ENCODE measurements at regions not wholly inside any gene's neighbourhood (a gene's known extent, or its start where the extent isn't known, plus 50 kb on each side); places are given as distances from the start of the nearest gene placed in this dataset.

GRCh38 chr17:6232732-6233101, 162.5 kb downstream of the WSCD1 start:
- ATAC-seq (ENCODE audit: low read depth): no peak
- no peak overlapping the region for H2BK5ac ChIP-seq (ENCODE audit: low read depth, low read length, poor library complexity, severe bottlenecking)
- ChIA-PET CTCF (no interaction called here), POLR2A (ENCODE audit: unreplicated experiment) (no interaction called here)
- H3K9ac ChIP-seq (ENCODE audit: low read depth, low read length): no peak overlapping the region
- dilution Hi-C loops (cut with HindIII; ENCODE audit: low sequenced_read_pairs, unreplicated experiment): no loop called here
- H3K27ac ChIP-seq (ENCODE audit: insufficient read depth, low read length): no peak overlapping the region
- intact Hi-C loops (cut with micrococcal nuclease): no loop called here
- no peak overlapping the region for H2BK15ac ChIP-seq (ENCODE audit: low read depth, low read length)
- no peaks in the 10 kb centered on the region for H3K36me3 ChIP-seq (ENCODE audit: control insufficient read depth, insufficient read depth, low read length)
- H3K4me3 ChIP-seq (ENCODE audit: insufficient read depth, low read depth, low read length): no peak overlapping the region
- H3K4me2 ChIP-seq (ENCODE audit: low read depth, low read length): no peak overlapping the region
- in situ Hi-C loops (cut with MboI; ENCODE audit: low sequenced_read_pairs): no loop called here
- H3K56ac ChIP-seq (ENCODE audit: extremely low read depth, insufficient read depth, low read length): no peak overlapping the region
- H2AFZ ChIP-seq (replicated peaks; ENCODE audit: low read length, poor library complexity): no peak overlapping the region
- no peaks in the 10 kb centered on the region for H3K27me3 ChIP-seq (ENCODE audit: control insufficient read depth, insufficient read depth, low read length)
- H3K23ac ChIP-seq (ENCODE audit: low read depth, low read length): no peak overlapping the region
- DNase-seq: no peak
- no peaks in the 10 kb centered on the region for H3K9me1 ChIP-seq (ENCODE audit: insufficient read depth, low read length)
- H2BK20ac ChIP-seq (ENCODE audit: low read depth, low read length): no peak overlapping the region
- H3K9me3 ChIP-seq (ENCODE audit: control insufficient read depth, insufficient read depth, low read length): peaks cover 4% of the 10 kb centered on the region; the same call in 1 of the 2 replicates
- no peak overlapping the region for H4K5ac ChIP-seq (ENCODE audit: low read depth, low read length)
- no peaks in the 10 kb centered on the region for H4K20me1 ChIP-seq (ENCODE audit: insufficient read depth, low read length)
- H3K14ac ChIP-seq (replicated peaks; ENCODE audit: low read depth, low read length): no peak overlapping the region
- no TSS peak for BruUV-seq (replicated peaks)
- TF ChIP-seq CEBPB (IDR thresholded peaks at IDR 0.05; ENCODE audit: low read depth, low read length): no peak
- no peak for TF ChIP-seq ELK1 (IDR thresholded peaks at IDR 0.05; ENCODE audit: borderline replicate concordance, low read depth, low read length)
- no peak for TF ChIP-seq MAFK (IDR thresholded peaks at IDR 0.05; ENCODE audit: low read depth, low read length)
- no peak for TF ChIP-seq MAZ (IDR thresholded peaks at IDR 0.05; ENCODE audit: borderline replicate concordance, low read depth, low read length)
- TF ChIP-seq, protein P1, sequence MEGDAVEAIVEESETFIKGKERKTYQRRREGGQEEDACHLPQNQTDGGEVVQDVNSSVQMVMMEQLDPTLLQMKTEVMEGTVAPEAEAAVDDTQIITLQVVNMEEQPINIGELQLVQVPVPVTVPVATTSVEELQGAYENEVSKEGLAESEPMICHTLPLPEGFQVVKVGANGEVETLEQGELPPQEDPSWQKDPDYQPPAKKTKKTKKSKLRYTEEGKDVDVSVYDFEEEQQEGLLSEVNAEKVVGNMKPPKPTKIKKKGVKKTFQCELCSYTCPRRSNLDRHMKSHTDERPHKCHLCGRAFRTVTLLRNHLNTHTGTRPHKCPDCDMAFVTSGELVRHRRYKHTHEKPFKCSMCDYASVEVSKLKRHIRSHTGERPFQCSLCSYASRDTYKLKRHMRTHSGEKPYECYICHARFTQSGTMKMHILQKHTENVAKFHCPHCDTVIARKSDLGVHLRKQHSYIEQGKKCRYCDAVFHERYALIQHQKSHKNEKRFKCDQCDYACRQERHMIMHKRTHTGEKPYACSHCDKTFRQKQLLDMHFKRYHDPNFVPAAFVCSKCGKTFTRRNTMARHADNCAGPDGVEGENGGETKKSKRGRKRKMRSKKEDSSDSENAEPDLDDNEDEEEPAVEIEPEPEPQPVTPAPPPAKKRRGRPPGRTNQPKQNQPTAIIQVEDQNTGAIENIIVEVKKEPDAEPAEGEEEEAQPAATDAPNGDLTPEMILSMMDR (conservative IDR thresholded peaks at IDR 0.05; ENCODE audit: low read depth, low read length): no peak
- no peak for TF ChIP-seq RAD21 (IDR thresholded peaks at IDR 0.05; ENCODE audit: low read length)
- TF ChIP-seq USF2 (IDR thresholded peaks at IDR 0.05; ENCODE audit: low read depth, low read length): no peak
- no peak for TF ChIP-seq FOS (IDR thresholded peaks at IDR 0.05; ENCODE audit: low read depth, low read length)
- no peak for TF ChIP-seq RCOR1 (IDR thresholded peaks at IDR 0.05; ENCODE audit: insufficient replicate concordance, low read length)
- no peak for TF ChIP-seq NFE2L2 (IDR thresholded peaks at IDR 0.05; ENCODE audit: low read depth, low read length)
- TF ChIP-seq SMC3 (IDR thresholded peaks at IDR 0.05; ENCODE audit: low read depth, low read length): no peak
- TF ChIP-seq MXI1 (IDR thresholded peaks at IDR 0.05; ENCODE audit: borderline replicate concordance, low read depth, low read length): no peak
- no peak for TF ChIP-seq CHD1 (IDR thresholded peaks at IDR 0.05; ENCODE audit: low read depth, low read length)
- TF ChIP-seq POLR2A (IDR thresholded peaks at IDR 0.05; ENCODE audit: low read depth, low read length): no peak
- no peak for TF ChIP-seq BHLHE40 (IDR thresholded peaks at IDR 0.05; ENCODE audit: low read depth, low read length)
- TF ChIP-seq RFX5 (IDR thresholded peaks at IDR 0.05; ENCODE audit: low read depth, low read length): no peak
- H3K79me1 ChIP-seq (ENCODE audit: low read depth in 1 of 2, low read length in 2 of 2): no peaks in the 10 kb centered on the region
- no peak overlapping the region for H3K18ac ChIP-seq (ENCODE audit: low read depth, low read length)
- no peaks in the 10 kb centered on the region for H3K4me1 ChIP-seq (ENCODE audit: control insufficient read depth, insufficient read depth, low read length)
- no peak overlapping the region for H2AK5ac ChIP-seq (ENCODE audit: low read depth, low read length)
- H4K91ac ChIP-seq (ENCODE audit: insufficient read depth, low read depth, low read length): no peak overlapping the region
- WGBS, 2 experiments (ENCODE audit: extremely low coverage in 2 of 2, insufficient read length in 1 of 2): 20% methylated on average over 1 of the region's 12 CpGs; no CpG with 5 or more reads in 1 of the 2 experiments
- H2BK120ac ChIP-seq (ENCODE audit: low read depth, low read length): no peak overlapping the region
- H2AK9ac ChIP-seq (replicated peaks; ENCODE audit: low read depth, low read length, poor library complexity): no peak overlapping the region
- no peak overlapping the region for H3K4ac ChIP-seq (ENCODE audit: low read depth, low read length)
- no peak overlapping the region for H4K8ac ChIP-seq (ENCODE audit: low read depth in 2 of 2, low read length in 2 of 2)

Data from IMR-90 (cell line).